Kidney epithelial cell (primary cell): ENCODE measurements at regions not wholly inside any gene's neighbourhood (a gene's known extent, or its start where the extent isn't known, plus 50 kb on each side); places are given as distances from the start of the nearest gene placed in this dataset.

Experiments used
- DNase-seq: peaks from one replicate; pipeline ENCODE4 v3.0.0-alpha.2; 2010; ENCODE audit warnings: low read depth
- H3K27me3 ChIP-seq: 2 replicates; pipeline ENCODE4 v1.6.0; 2011; ENCODE audit warnings: low read length; ENCODE audit not compliant: control insufficient read depth, insufficient read depth
- H3K36me3 ChIP-seq: 2 replicates; pipeline ENCODE4 v1.5.1; 2011; ENCODE audit warnings: low read length; ENCODE audit not compliant: control insufficient read depth, insufficient read depth
- H3K4me3 ChIP-seq: 2 replicates; pipeline ENCODE4 v1.5.1; 2011; ENCODE audit warnings: low read depth, mild to moderate bottlenecking, control low read depth, low read length
- TF ChIP-seq, protein P1 (sequence below): IDR thresholded peaks from 2 replicates; pipeline ENCODE4 v1.5.1; 2011; ENCODE audit warnings: mild to moderate bottlenecking, moderate library complexity, low read length, control low read depth, inconsistent platforms; ENCODE audit not compliant: insufficient read depth, poor library complexity, severe bottlenecking

DNA sequence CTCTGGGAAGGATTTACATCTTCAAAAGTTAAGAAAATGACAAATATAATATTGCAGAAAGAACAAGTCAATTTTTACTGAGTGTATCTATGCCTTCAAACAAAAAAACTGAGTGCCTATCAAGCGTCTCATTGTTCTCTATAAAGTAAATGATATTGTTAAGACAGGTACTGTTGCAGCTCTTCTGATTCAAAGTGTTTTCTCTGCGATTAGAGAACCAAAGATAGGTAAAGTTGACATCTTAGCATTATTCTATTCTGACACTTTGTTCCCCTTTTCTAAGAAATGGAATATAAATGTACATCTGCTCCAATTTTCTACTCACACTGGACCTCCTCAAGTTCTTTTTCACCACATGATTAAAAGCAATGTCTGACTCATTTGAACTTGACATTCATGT, 1317.7 kb downstream of the CDH11 start:
- Histone ChIP-seq H3K4me3 (no peak overlapping the region), H3K27me3 (no peaks in the 10 kb centered on the region), H3K36me3 (no peaks in the 10 kb centered on the region)
- TF ChIP-seq, protein P1, sequence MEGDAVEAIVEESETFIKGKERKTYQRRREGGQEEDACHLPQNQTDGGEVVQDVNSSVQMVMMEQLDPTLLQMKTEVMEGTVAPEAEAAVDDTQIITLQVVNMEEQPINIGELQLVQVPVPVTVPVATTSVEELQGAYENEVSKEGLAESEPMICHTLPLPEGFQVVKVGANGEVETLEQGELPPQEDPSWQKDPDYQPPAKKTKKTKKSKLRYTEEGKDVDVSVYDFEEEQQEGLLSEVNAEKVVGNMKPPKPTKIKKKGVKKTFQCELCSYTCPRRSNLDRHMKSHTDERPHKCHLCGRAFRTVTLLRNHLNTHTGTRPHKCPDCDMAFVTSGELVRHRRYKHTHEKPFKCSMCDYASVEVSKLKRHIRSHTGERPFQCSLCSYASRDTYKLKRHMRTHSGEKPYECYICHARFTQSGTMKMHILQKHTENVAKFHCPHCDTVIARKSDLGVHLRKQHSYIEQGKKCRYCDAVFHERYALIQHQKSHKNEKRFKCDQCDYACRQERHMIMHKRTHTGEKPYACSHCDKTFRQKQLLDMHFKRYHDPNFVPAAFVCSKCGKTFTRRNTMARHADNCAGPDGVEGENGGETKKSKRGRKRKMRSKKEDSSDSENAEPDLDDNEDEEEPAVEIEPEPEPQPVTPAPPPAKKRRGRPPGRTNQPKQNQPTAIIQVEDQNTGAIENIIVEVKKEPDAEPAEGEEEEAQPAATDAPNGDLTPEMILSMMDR, result no peak
- no peak for DNase-seq

DNA sequence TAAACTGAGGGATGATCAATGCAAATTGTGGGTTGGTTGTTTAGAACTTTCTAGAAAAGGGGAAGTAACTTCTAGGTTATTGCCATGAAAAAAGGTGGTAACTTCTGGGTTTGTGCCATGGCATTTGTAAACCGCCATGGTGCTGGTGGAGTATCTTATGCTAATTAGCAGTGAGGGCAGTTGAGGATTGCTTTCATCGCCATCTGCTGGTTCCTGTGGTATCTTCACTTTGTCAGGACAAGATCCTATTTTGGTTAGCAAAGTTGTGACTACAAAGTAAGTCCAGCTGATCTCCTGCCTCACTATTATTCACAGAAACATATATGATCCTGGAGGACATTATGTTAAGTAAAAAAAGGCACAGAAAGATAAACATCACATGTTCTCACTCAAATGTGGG, 1332.3 kb downstream of the CDH11 start:
- no peak for DNase-seq
- Histone ChIP-seq H3K27me3 (no peaks in the 10 kb centered on the region), H3K4me3 (no peak overlapping the region), H3K36me3 (no peaks in the 10 kb centered on the region)
- TF ChIP-seq, protein P1, result peak; percentile 6

DNA sequence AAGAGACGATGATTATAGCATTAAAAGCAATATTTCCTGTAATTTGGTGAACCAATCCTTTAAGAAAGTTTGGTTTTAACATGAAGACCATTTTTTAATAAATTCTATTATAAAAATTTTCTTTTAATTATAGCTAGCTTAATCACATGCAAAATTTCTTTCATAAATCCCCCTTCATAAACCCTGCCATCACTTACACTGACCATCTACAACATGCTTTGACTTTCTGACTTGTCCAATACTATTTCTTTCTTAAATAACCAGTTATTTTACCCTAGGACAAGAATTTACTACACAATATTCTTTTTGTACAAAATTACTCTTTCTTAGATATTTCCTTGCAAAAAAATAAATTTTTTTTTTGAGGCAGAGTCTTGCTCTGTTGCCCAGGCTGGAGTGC, 1334.8 kb downstream of the CDH11 start:
- Histone ChIP-seq H3K4me3 (no peak overlapping the region), H3K36me3 (no peaks in the 10 kb centered on the region), H3K27me3 (no peaks in the 10 kb centered on the region)
- DNase-seq, result no peak
- TF ChIP-seq, protein P1, result no peak

DNA sequence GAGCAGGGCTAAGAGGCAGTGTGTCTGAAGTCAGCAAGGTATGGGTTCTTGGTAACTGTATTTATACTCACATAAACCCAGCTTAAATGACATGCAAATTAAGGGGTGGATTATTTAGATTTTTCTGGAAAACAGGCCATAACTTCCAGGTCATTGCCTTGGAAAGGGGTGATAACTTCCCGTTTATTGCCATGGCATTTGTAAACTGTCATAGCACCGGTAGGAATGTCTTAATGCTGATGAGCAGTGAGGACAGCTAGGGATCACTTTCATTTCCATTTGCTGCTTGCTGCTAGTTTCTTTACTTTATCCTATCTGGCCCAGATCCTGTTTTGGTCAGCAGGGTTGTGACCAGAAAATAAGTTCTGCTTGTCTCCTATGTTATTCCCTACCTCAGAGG, 1336.7 kb downstream of the CDH11 start:
- Histone ChIP-seq H3K4me3 (no peak overlapping the region), H3K36me3 (no peaks in the 10 kb centered on the region), H3K27me3 (no peaks in the 10 kb centered on the region)
- TF ChIP-seq, protein P1, result no peak
- DNase-seq, result no peak

DNA sequence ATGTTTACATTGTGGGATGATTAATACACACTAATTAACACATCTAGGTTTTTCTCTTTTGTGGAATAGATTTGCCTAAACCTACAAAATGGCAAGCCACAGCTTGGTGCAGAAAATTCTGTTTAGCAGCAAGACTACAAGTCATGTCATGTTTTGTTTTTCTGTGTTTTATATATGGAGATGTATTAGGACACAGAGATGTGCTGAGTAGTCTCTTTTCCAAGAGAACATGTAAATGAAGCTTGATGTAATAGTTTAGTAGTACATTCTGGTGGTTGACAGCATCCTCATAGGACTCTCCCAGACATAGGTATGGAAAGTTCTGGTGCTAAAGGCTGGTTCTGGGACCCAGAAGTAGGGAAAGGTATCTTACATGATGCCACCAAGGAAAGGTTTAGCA, 1345.4 kb downstream of the CDH11 start:
- H3K4me3 ChIP-seq, result no peak overlapping the region
- no peaks in the 10 kb centered on the region for H3K36me3 ChIP-seq
- H3K27me3 ChIP-seq, result no peaks in the 10 kb centered on the region
- no peak for DNase-seq
- TF ChIP-seq, protein P1, result no peak

DNA sequence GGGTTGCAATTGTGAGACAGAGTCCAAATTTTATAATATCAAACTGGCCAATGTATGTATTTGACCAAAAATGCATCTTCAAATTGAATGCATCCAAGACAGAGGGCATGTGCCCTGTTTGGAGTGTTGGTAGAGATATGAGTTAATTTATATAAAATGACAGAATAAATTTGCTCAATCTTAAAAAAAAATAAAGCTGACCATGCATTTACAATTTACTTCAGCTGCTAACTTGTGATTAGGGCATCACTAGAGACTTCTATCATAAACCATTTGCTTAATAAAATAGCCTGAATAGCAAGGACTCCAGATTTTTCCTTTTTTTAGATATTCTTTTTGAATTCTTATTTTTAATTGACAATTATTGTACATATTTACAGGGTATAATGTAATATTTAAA, 1345.8 kb downstream of the CDH11 start:
- Histone ChIP-seq H3K36me3 (no peaks in the 10 kb centered on the region), H3K27me3 (no peaks in the 10 kb centered on the region), H3K4me3 (no peak overlapping the region)
- TF ChIP-seq, protein P1, result no peak
- no peak for DNase-seq
